ENCODE measurements at regions not wholly inside any gene's neighbourhood (a gene's known extent, or its start where the extent isn't known, plus 50 kb on each side); places are given as distances from the start of the nearest gene placed in this dataset.
A peak's percentile ranks its signal among the peaks of the same experiment; 100 is the strongest.

GRCh38 chr6:153357391-153357790 lies 226.3 kb upstream of the RGS17 start:
- Histone ChIP-seq H3K23me2 (ENCODE audit: insufficient read length, low read depth, low read length, poor library complexity, severe bottlenecking) (no peaks in the 10 kb centered on the region), H3K9me3 (ENCODE audit: control insufficient read depth, low read depth, low read length) (no peaks in the 10 kb centered on the region), H3T11ph (ENCODE audit: low read length) (no peak overlapping the region), H3K4me1 (ENCODE audit: insufficient read depth, low read length) (no peaks in the 10 kb centered on the region), H3K4ac (ENCODE audit: low read depth, low read length) (no peak overlapping the region), H2AK5ac (ENCODE audit: insufficient read length, low read length) (no peak overlapping the region), H4K5ac (ENCODE audit: insufficient read length, low read depth, low read length) (no peak overlapping the region), H2BK15ac (ENCODE audit: low read depth, low read length) (no peak overlapping the region), H3K23ac (ENCODE audit: insufficient read length, low read depth, low read length) (no peak overlapping the region), H3K79me1 (ENCODE audit: insufficient read depth, low read depth, low read length, poor library complexity, severe bottlenecking) (no peaks in the 10 kb centered on the region), H3K4me2 (ENCODE audit: insufficient read depth, insufficient read length, low read length) (no peak overlapping the region), H4K20me1 (ENCODE audit: control insufficient read depth, insufficient read depth, insufficient read length) (no peaks in the 10 kb centered on the region), H2BK12ac (ENCODE audit: insufficient read length, low read depth, low read length) (no peak overlapping the region), H3K56ac (ENCODE audit: insufficient read length, low read depth, low read length) (no peak overlapping the region), H2BK5ac (ENCODE audit: insufficient read length, low read length) (no peak overlapping the region), H3K27ac (ENCODE audit: insufficient read length, low read depth, low read length) (no peak overlapping the region), H2BK120ac (ENCODE audit: low read depth, low read length, poor library complexity, severe bottlenecking) (no peak overlapping the region), H4K8ac (replicated peaks; ENCODE audit: insufficient read length, low read depth, low read length) (peak overlapping the region; percentile 51), H2AFZ (ENCODE audit: low read length) (no peak overlapping the region), H3K27me3 (ENCODE audit: insufficient read depth, low read length) (no peaks in the 10 kb centered on the region), H3K18ac (ENCODE audit: insufficient read length, low read depth, low read length) (no peak overlapping the region), H3K79me2 (ENCODE audit: insufficient read depth, low read length) (no peaks in the 10 kb centered on the region), H3K9ac (ENCODE audit: extremely low read depth, insufficient read length, low read length) (no peak overlapping the region), H3K14ac (ENCODE audit: insufficient read depth, low read length) (no peak overlapping the region), H2BK20ac (ENCODE audit: low read depth, low read length, poor library complexity, severe bottlenecking) (no peak overlapping the region), H4K91ac (ENCODE audit: insufficient read length, low read depth, low read length) (no peak overlapping the region)
- no peak for TF ChIP-seq CTCF (conservative IDR thresholded peaks at IDR 0.05)
- H3K9me3 Mint-ChIP-seq, result peaks cover 3 to 18% of the 10 kb centered on the region in 2 experiments; a peak in 4 of 5 replicates
- H3K36me3 Mint-ChIP-seq (ENCODE audit: insufficient read depth in 1 of 3, low read depth in 3 of 3), result peaks cover 0 to 4% (median 2%) of the 10 kb centered on the region in 3 experiments; a peak in 4 of 7 replicates
- H3K27ac Mint-ChIP-seq, result peak overlapping the region in 1 of 3 experiments; percentile 82; a peak in 1 of 7 replicates
- peaks cover 0 to 3% of the 10 kb centered on the region in 2 experiments; a peak in 1 of 4 replicates for H3K4me1 Mint-ChIP-seq
- H3K27me3 Mint-ChIP-seq (ENCODE audit: low read depth), result no peaks in the 10 kb centered on the region; the same call in 1 of the 2 replicates
- DNase-seq, result no peak
- no peak overlapping the region for H3K4me3 Mint-ChIP-seq
- no CpG with 5 or more reads among the region's 6 CpGs for WGBS (ENCODE audit: extremely low coverage, insufficient read length, low lambda C conversion rate)
